IMR-90 (cell line): ENCODE measurements at regions not wholly inside any gene's neighbourhood (a gene's known extent, or its start where the extent isn't known, plus 50 kb on each side); places are given as distances from the start of the nearest gene placed in this dataset.
A peak's percentile ranks its signal among the peaks of the same experiment; 100 is the strongest.

Experiments used
- ATAC-seq: fragments of 200-7000 bp; cut with Tn5 transposase; 2 replicates; pipeline ENCODE4 v1.9.1; 2020; ENCODE audit warnings: low read depth, mild to moderate bottlenecking, moderate library complexity
- BruUV-seq: library from RNA; stranded (reverse); fragments of 400-500 nt; replicated peaks from 2 replicates; lab custom pipeline; 2021; lab: Mats Ljungman, UMichigan
- CTCF ChIA-PET: fragments of 300-600 bp; formaldehyde crosslinking; extraction: SDS; loops from one replicate; lab custom pipeline; 2021; ENCODE audit warnings: antibody characterized with exemption; lab: Yijun Ruan, JAX
- POLR2A ChIA-PET: fragments of 300-600 bp; sonication (Branson Sonifier 250); formaldehyde crosslinking; loops from one replicate; lab custom pipeline; 2022; ENCODE audit warnings: antibody characterized with exemption; ENCODE audit not compliant: unreplicated experiment; lab: Charles Lee
- DNase-seq: peaks from one replicate; pipeline ENCODE4 v3.0.0; 2013
- H2AFZ ChIP-seq: replicated peaks from 2 replicates; pipeline ENCODE3; 2013; ENCODE audit warnings: low read length, mild to moderate bottlenecking; ENCODE audit not compliant: poor library complexity
- H2AK5ac ChIP-seq: 2 replicates; pipeline ENCODE4 v1.6.1; 2013; ENCODE audit warnings: low read depth, low read length, inconsistent platforms
- H2AK9ac ChIP-seq: replicated peaks from 2 replicates; pipeline ENCODE3; 2013; ENCODE audit warnings: mild to moderate bottlenecking, low read depth, low read length, moderate library complexity; ENCODE audit not compliant: poor library complexity
- H2BK120ac ChIP-seq: 2 replicates; pipeline ENCODE4 v1.6.1; 2013; ENCODE audit warnings: low read depth, low read length, inconsistent platforms
- H2BK15ac ChIP-seq: 3 replicates; pipeline ENCODE4 v1.6.1; 2013; ENCODE audit warnings: low read depth, low read length, inconsistent platforms
- H2BK20ac ChIP-seq: 2 replicates; pipeline ENCODE4 v1.6.1; 2013; ENCODE audit warnings: low read depth, mild to moderate bottlenecking, inconsistent platforms, low read length, moderate library complexity
- H2BK5ac ChIP-seq: 2 replicates; pipeline ENCODE4 v1.6.1; 2013; ENCODE audit warnings: mild to moderate bottlenecking, low read depth, low read length, inconsistent platforms; ENCODE audit not compliant: poor library complexity, severe bottlenecking
- H3K14ac ChIP-seq: replicated peaks from 2 replicates; pipeline ENCODE4 v1.6.1; 2013; ENCODE audit warnings: low read depth, low read length, inconsistent platforms
- H3K18ac ChIP-seq: 2 replicates; pipeline ENCODE4 v1.6.1; 2013; ENCODE audit warnings: low read depth, low read length, control low read depth
- H3K23ac ChIP-seq: 2 replicates; pipeline ENCODE4 v1.6.1; 2013; ENCODE audit warnings: low read depth, low read length, inconsistent platforms
- H3K27ac ChIP-seq: 2 replicates; pipeline ENCODE4 v1.5.1; 2013; ENCODE audit warnings: mild to moderate bottlenecking, control low read depth, low read length; ENCODE audit not compliant: insufficient read depth
- H3K27me3 ChIP-seq: 2 replicates; pipeline ENCODE4 v1.6.1; 2013; ENCODE audit warnings: low read length; ENCODE audit not compliant: control insufficient read depth, insufficient read depth
- H3K36me3 ChIP-seq: 2 replicates; pipeline ENCODE4 v1.6.1; 2013; ENCODE audit warnings: low read length, mixed read lengths; ENCODE audit not compliant: control insufficient read depth, insufficient read depth
- H3K4ac ChIP-seq: 2 replicates; pipeline ENCODE4 v1.6.1; 2013; ENCODE audit warnings: low read depth, low read length, inconsistent platforms
- H3K4me1 ChIP-seq: 2 replicates; pipeline ENCODE4 v1.6.1; 2013; ENCODE audit warnings: low read length, mixed read lengths; ENCODE audit not compliant: control insufficient read depth, insufficient read depth
- H3K4me2 ChIP-seq: 2 replicates; pipeline ENCODE4 v1.6.1; 2013; ENCODE audit warnings: low read depth, mild to moderate bottlenecking, control low read depth, low read length, moderate library complexity
- H3K4me3 ChIP-seq: 2 replicates; pipeline ENCODE4 v1.5.1; 2013; ENCODE audit warnings: low read depth, mild to moderate bottlenecking, control low read depth, low read length, moderate library complexity; ENCODE audit not compliant: insufficient read depth
- H3K56ac ChIP-seq: 2 replicates; pipeline ENCODE4 v1.6.1; 2013; ENCODE audit warnings: low read length, inconsistent platforms; ENCODE audit not compliant: insufficient read depth; ENCODE audit errors: extremely low read depth
- H3K79me1 ChIP-seq, 2 experiments: 2 replicates each; pipeline ENCODE4 v1.6.1; 2013; ENCODE audit warnings: low read length in 2 of 2, inconsistent platforms in 1 of 2, low read depth in 1 of 2
- H3K9ac ChIP-seq: 2 replicates; pipeline ENCODE4 v1.6.1; 2013; ENCODE audit warnings: low read depth, low read length, control low read depth
- H3K9me1 ChIP-seq: 2 replicates; pipeline ENCODE4 v1.6.1; 2013; ENCODE audit warnings: low read length, inconsistent platforms; ENCODE audit not compliant: insufficient read depth
- H3K9me3 ChIP-seq: 2 replicates; pipeline ENCODE4 v1.6.1; 2013; ENCODE audit warnings: low read length; ENCODE audit not compliant: control insufficient read depth, insufficient read depth
- H4K20me1 ChIP-seq: 2 replicates; pipeline ENCODE4 v1.6.1; 2013; ENCODE audit warnings: low read length, inconsistent platforms; ENCODE audit not compliant: insufficient read depth
- H4K5ac ChIP-seq: 2 replicates; pipeline ENCODE4 v1.6.1; 2013; ENCODE audit warnings: mild to moderate bottlenecking, low read depth, low read length, control low read depth
- H4K8ac ChIP-seq, 2 experiments: 2 replicates each; pipeline ENCODE4 v1.6.1; 2013; ENCODE audit warnings: low read depth in 2 of 2, low read length in 2 of 2, control low read depth in 1 of 2, inconsistent platforms in 1 of 2
- H4K91ac ChIP-seq: 2 replicates; pipeline ENCODE4 v1.6.1; 2013; ENCODE audit warnings: low read depth, low read length, inconsistent platforms; ENCODE audit not compliant: insufficient read depth
- BHLHE40 ChIP-seq: fragments of 150-350 bp; IDR thresholded peaks from 2 replicates; pipeline ENCODE4 v1.6.1; 2016; ENCODE audit warnings: mild to moderate bottlenecking, low read depth, low read length
- CEBPB ChIP-seq: IDR thresholded peaks from 2 replicates; pipeline ENCODE4 v1.6.1; 2012; ENCODE audit warnings: low read depth, low read length, improper control_type of control experiment
- CHD1 ChIP-seq: IDR thresholded peaks from 2 replicates; pipeline ENCODE4 v1.6.1; 2012; ENCODE audit warnings: low read depth, low read length, improper control_type of control experiment
- CTCF ChIP-seq: conservative IDR thresholded peaks from 2 replicates; pipeline ENCODE4 v1.5.1; 2012; ENCODE audit warnings: mild to moderate bottlenecking, low read depth, low read length, improper control_type of control experiment
- FOS ChIP-seq: fragments of 150-350 bp; IDR thresholded peaks from 2 replicates; pipeline ENCODE4 v1.6.1; 2016; ENCODE audit warnings: low read depth, low read length
- MAFK ChIP-seq: IDR thresholded peaks from 2 replicates; pipeline ENCODE4 v1.6.1; 2012; ENCODE audit warnings: low read depth, low read length, improper control_type of control experiment
- MAZ ChIP-seq: IDR thresholded peaks from 2 replicates; pipeline ENCODE4 v1.6.1; 2012; ENCODE audit warnings: low read depth, mild to moderate bottlenecking, low read length, improper control_type of control experiment, moderate library complexity, borderline replicate concordance
- MXI1 ChIP-seq: IDR thresholded peaks from 2 replicates; pipeline ENCODE4 v1.6.1; 2012; ENCODE audit warnings: low read depth, mild to moderate bottlenecking, low read length, moderate library complexity, borderline replicate concordance
- NFE2L2 ChIP-seq: fragments of 150-350 bp; IDR thresholded peaks from 2 replicates; pipeline ENCODE4 v1.6.1; 2016; ENCODE audit warnings: low read depth, mild to moderate bottlenecking, low read length
- POLR2A ChIP-seq: IDR thresholded peaks from 2 replicates; pipeline ENCODE4 v1.6.1; 2012; ENCODE audit warnings: mild to moderate bottlenecking, low read depth, low read length
- RAD21 ChIP-seq: IDR thresholded peaks from 2 replicates; pipeline ENCODE4 v1.6.1; 2012; ENCODE audit warnings: low read length, improper control_type of control experiment
- RCOR1 ChIP-seq: IDR thresholded peaks from 2 replicates; pipeline ENCODE4 v1.6.1; 2012; ENCODE audit warnings: mild to moderate bottlenecking, low read length, improper control_type of control experiment; ENCODE audit not compliant: insufficient replicate concordance
- RFX5 ChIP-seq: IDR thresholded peaks from 2 replicates; pipeline ENCODE4 v1.8.0; 2012; ENCODE audit warnings: low read depth, mild to moderate bottlenecking, low read length, moderate library complexity
- SMC3 ChIP-seq: fragments of 150-350 bp; IDR thresholded peaks from 2 replicates; pipeline ENCODE4 v1.6.1; 2016; ENCODE audit warnings: low read depth, mild to moderate bottlenecking, antibody characterized with exemption, low read length, moderate library complexity
- WGBS, 2 experiments: methylation state at CpG; one replicate each; pipeline versions ENCODE4 v1.1.5 to v1.1.7; 2013; ENCODE audit warnings: missing lambda C conversion rate in 2 of 2; ENCODE audit not compliant: insufficient read length in 1 of 2; ENCODE audit errors: extremely low coverage in 2 of 2; 5-methylcytosine and 5-hydroxymethylcytosine counted together
- dilution Hi-C: fragments of 300-500 bp; cut with HindIII; formaldehyde crosslinking; loops from one replicate; pipeline ENCODE4 v1.14.3; 2018; ENCODE audit warnings: low sequenced_read_pairs; ENCODE audit not compliant: unreplicated experiment
- in situ Hi-C: fragments of 300-500 bp; cut with MboI; formaldehyde crosslinking; loops from 3 replicates; pipeline ENCODE4 v1.14.3; 2019; ENCODE audit warnings: low sequenced_read_pairs, inconsistent platforms, mixed read lengths
- intact Hi-C: fragments of 100-400 bp; cut with micrococcal nuclease; formaldehyde crosslinking; loops from 2 replicates; pipeline ENCODE4 v1.10.0; 2022
- TF ChIP-seq, protein P1 (sequence below): fragments of 150-350 bp; IDR thresholded peaks from 2 replicates; pipeline ENCODE4 v1.6.1; 2017; ENCODE audit warnings: mild to moderate bottlenecking, antibody characterized with exemption, low read length, low read depth
- TF ChIP-seq, protein P2 (sequence below): fragments of 150-350 bp; IDR thresholded peaks from 2 replicates; pipeline ENCODE4 v1.6.1; 2016; ENCODE audit warnings: low read depth, mild to moderate bottlenecking, low read length, moderate library complexity, borderline replicate concordance

DNA sequence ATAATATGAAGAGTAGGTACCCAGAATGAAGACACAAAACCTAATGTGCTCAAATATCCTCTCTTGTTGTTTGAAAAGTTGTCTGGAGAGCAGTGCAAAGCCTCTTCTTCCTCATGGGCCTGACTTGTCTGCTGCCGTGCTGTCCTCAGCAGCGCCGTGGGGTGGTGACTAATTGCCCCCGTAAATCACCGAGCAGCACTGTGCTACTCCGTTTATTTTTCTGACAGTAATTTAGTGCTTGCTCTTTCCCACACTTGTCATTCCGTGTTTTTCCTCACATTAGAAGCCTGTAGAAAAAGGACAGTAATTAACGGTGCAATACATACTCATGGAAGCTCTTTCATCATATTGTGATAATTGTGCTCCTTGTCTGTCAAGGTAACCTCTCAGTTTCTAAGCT is 114.8 kb upstream of the BARHL2 start:
- Histone ChIP-seq H3K79me1 (no peaks in the 10 kb centered on the region), H3K4me1 (no peaks in the 10 kb centered on the region), H2AFZ (peak overlapping the region; percentile 29), H3K56ac (no peak overlapping the region), H3K4ac (no peak overlapping the region), H4K91ac (no peak overlapping the region), H3K23ac (no peak overlapping the region), H4K8ac (no peak overlapping the region), H4K5ac (no peak overlapping the region), H2BK5ac (no peak overlapping the region), H2BK20ac (no peak overlapping the region), H2AK5ac (no peak overlapping the region), H3K27me3 (peaks cover 54% of the 10 kb centered on the region), H3K14ac (no peak overlapping the region), H2AK9ac (no peak overlapping the region), H3K4me2 (no peak overlapping the region), H3K9me1 (no peaks in the 10 kb centered on the region), H4K20me1 (no peaks in the 10 kb centered on the region), H3K36me3 (no peaks in the 10 kb centered on the region), H3K27ac (no peak overlapping the region), H2BK15ac (no peak overlapping the region), H3K18ac (no peak overlapping the region), H3K9me3 (peaks cover 8% of the 10 kb centered on the region; the same call in 1 of the 2 replicates), H2BK120ac (no peak overlapping the region), H3K4me3 (no peak overlapping the region), H3K9ac (no peak overlapping the region)
- in situ Hi-C loops (no loop called here), dilution Hi-C loops (no loop called here), intact Hi-C loops (no loop called here)
- ChIA-PET CTCF (no interaction called here), POLR2A (no interaction called here)
- DNase-seq (no peak), ATAC-seq (no peak)
- WGBS, 2 experiments, result 0% methylated on average over 5 of the region's 8 CpGs; no CpG with 5 or more reads in 1 of the 2 experiments
- no TSS peak for BruUV-seq
- TF ChIP-seq RFX5, result no peak
- TF ChIP-seq POLR2A, result no peak
- TF ChIP-seq, protein P1, sequence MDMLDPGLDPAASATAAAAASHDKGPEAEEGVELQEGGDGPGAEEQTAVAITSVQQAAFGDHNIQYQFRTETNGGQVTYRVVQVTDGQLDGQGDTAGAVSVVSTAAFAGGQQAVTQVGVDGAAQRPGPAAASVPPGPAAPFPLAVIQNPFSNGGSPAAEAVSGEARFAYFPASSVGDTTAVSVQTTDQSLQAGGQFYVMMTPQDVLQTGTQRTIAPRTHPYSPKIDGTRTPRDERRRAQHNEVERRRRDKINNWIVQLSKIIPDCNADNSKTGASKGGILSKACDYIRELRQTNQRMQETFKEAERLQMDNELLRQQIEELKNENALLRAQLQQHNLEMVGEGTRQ, result no peak
- TF ChIP-seq CHD1, result no peak
- no peak for TF ChIP-seq SMC3
- TF ChIP-seq MAFK, result no peak
- no peak for TF ChIP-seq FOS
- TF ChIP-seq, protein P2, sequence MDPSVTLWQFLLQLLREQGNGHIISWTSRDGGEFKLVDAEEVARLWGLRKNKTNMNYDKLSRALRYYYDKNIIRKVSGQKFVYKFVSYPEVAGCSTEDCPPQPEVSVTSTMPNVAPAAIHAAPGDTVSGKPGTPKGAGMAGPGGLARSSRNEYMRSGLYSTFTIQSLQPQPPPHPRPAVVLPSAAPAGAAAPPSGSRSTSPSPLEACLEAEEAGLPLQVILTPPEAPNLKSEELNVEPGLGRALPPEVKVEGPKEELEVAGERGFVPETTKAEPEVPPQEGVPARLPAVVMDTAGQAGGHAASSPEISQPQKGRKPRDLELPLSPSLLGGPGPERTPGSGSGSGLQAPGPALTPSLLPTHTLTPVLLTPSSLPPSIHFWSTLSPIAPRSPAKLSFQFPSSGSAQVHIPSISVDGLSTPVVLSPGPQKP, result no peak
- TF ChIP-seq MXI1, result no peak
- TF ChIP-seq MAZ, result no peak
- no peak for TF ChIP-seq CEBPB
- no peak for TF ChIP-seq CTCF
- no peak for TF ChIP-seq BHLHE40
- no peak for TF ChIP-seq NFE2L2
- TF ChIP-seq RAD21, result no peak
- no peak for TF ChIP-seq RCOR1
